ENCODE measurements at regions not wholly inside any gene's neighbourhood (a gene's known extent, or its start where the extent isn't known, plus 50 kb on each side); places are given as distances from the start of the nearest gene placed in this dataset.
"Not testable (repeated sequence)": the region's sequence is repeated elsewhere in the genome, so short reads cannot be mapped to it uniquely, and the experiment has no call there.

- DNase-seq, result not testable (repeated sequence)
Measured at GRCh38 chr9:27832108-27832507, 258.8 kb upstream of the C9orf72 start.

GRCh38 chr9:27835286-27835685, 262.0 kb upstream of the C9orf72 start:
- DNase-seq, result no peak

GRCh38 chr9:27835746-27836145, 262.5 kb upstream of the C9orf72 start:
- no peak for DNase-seq

GRCh38 chr9:27836661-27837401, 263.6 kb upstream of the C9orf72 start:
- DNase-seq, result no peak

GRCh38 chr9:27838876-27839275, 265.6 kb upstream of the C9orf72 start:
- DNase-seq, result no peak

GRCh38 chr9:27839767-27840166, 266.5 kb upstream of the C9orf72 start:
- DNase-seq, result not testable (repeated sequence)

GRCh38 chr9:27844797-27845196, 271.5 kb upstream of the C9orf72 start:
- no peak for DNase-seq

GRCh38 chr9:27847380-27847779, 274.1 kb upstream of the C9orf72 start:
- no peak for DNase-seq

GRCh38 chr9:27847818-27848217, 274.5 kb upstream of the C9orf72 start:
- DNase-seq, result no peak

- no peak for DNase-seq
Measured at GRCh38 chr9:27848315-27848714, 275.0 kb upstream of the C9orf72 start.

GRCh38 chr9:27851858-27852257, 278.6 kb upstream of the C9orf72 start:
- no peak for DNase-seq

GRCh38 chr9:27853529-27853928, 280.2 kb upstream of the C9orf72 start:
- no peak for DNase-seq

- DNase-seq, result no peak
Measured at GRCh38 chr9:27856054-27856453, 282.8 kb upstream of the C9orf72 start.

GRCh38 chr9:27856748-27857147, 283.5 kb upstream of the C9orf72 start:
- DNase-seq, result no peak

GRCh38 chr9:27861887-27862286, 288.6 kb upstream of the C9orf72 start:
- no peak for DNase-seq

- DNase-seq, result no peak
Measured at GRCh38 chr9:27864644-27865438, 291.6 kb upstream of the C9orf72 start.

GRCh38 chr9:27866741-27867140, 293.5 kb upstream of the C9orf72 start:
- no peak for DNase-seq

GRCh38 chr9:27870404-27870803, 297.1 kb upstream of the C9orf72 start:
- DNase-seq, result no peak

GRCh38 chr9:27880156-27880555, 306.9 kb upstream of the C9orf72 start:
- DNase-seq, result no peak

- DNase-seq, result no peak
Measured at GRCh38 chr9:27880635-27881034, 307.4 kb upstream of the C9orf72 start.

- DNase-seq, result no peak
Measured at GRCh38 chr9:27888661-27889295, 315.5 kb upstream of the C9orf72 start.

GRCh38 chr9:27924502-27924901, 351.2 kb upstream of the C9orf72 start:
- DNase-seq, result no peak

GRCh38 chr9:27925815-27926214, 352.5 kb upstream of the C9orf72 start:
- no peak for DNase-seq

- DNase-seq, result no peak
Measured at GRCh38 chr9:27929841-27930240, 356.6 kb upstream of the C9orf72 start.
